ENCODE measurements at regions not wholly inside any gene's neighbourhood (a gene's known extent, or its start where the extent isn't known, plus 50 kb on each side); places are given as distances from the start of the nearest gene placed in this dataset.

- TF ChIP-seq TAF1 (IDR thresholded peaks at IDR 0.05; ENCODE audit: low read depth) = no peak
- no peak for TF ChIP-seq EP300 (IDR thresholded peaks at IDR 0.05; ENCODE audit: borderline replicate concordance)
- TF ChIP-seq MAX (IDR thresholded peaks at IDR 0.05) = no peak
- no peak for TF ChIP-seq RAD21 (IDR thresholded peaks at IDR 0.05; ENCODE audit: low read depth)
- no peak for TF ChIP-seq CEBPB (IDR thresholded peaks at IDR 0.05)
- TF ChIP-seq YY1 (IDR thresholded peaks at IDR 0.05; ENCODE audit: low read depth) = no peak
- no peak for TF ChIP-seq NFIC (IDR thresholded peaks at IDR 0.05)
- TF ChIP-seq CREB1 (IDR thresholded peaks at IDR 0.05; ENCODE audit: low read depth) = no peak
- no peak for TF ChIP-seq EGR1 (IDR thresholded peaks at IDR 0.05)
Measured at GRCh38 chrX:110944751-110945675, 149.4 kb upstream of the CHRDL1 start.

All from Ishikawa (cell line).